ENCODE measurements at regions not wholly inside any gene's neighbourhood (a gene's known extent, or its start where the extent isn't known, plus 50 kb on each side); places are given as distances from the start of the nearest gene placed in this dataset.

DNA sequence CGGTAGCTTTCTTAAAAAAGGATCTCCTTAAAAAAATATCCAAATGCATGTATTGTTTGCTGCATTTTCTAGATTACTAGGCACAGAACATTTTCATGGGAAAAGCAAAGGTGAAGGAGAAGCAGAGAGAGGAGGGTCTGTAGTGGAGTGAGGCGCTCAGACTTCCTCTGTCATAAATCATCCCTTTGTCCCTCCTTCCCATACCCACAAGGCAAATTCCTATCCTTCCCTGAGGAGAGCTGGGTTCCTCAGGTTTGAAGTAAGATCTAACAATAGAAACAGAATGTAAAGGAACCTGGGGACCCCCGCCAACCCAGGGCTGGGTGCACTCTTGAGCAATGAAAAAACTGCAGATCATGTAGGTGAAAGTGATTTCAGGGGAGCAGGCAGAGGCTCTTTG lies 149.2 kb upstream of the ANKH start:
- H3K36me3 ChIP-seq (ENCODE audit: low read depth, low read length) = no peaks in the 10 kb centered on the region
- H3K9me3 ChIP-seq (ENCODE audit: low read length) = no peaks in the 10 kb centered on the region
- TF ChIP-seq EZH2 (IDR thresholded peaks at IDR 0.05; ENCODE audit: low read length, unreplicated experiment) = no peak
- TF ChIP-seq CTCF (conservative IDR thresholded peaks at IDR 0.05; ENCODE audit: low read depth, low read length) = no peak
- TF ChIP-seq EZH2phosphoT487 (IDR thresholded peaks at IDR 0.05; ENCODE audit: borderline replicate concordance, low read length) = no peak
- ChIA-PET CTCF (no interaction called here), POLR2A (ENCODE audit: unreplicated experiment) (no interaction called here)
- no peaks in the 10 kb centered on the region for H4K20me1 ChIP-seq (ENCODE audit: low read length)
- peaks cover 7% of the 10 kb centered on the region for H3K4me1 ChIP-seq (ENCODE audit: insufficient read depth, low read length)
- H3K79me2 ChIP-seq (ENCODE audit: low read length) = no peaks in the 10 kb centered on the region
- no peak overlapping the region for H3K9ac ChIP-seq (ENCODE audit: low read length)
- no peak for ATAC-seq
- H3K27me3 ChIP-seq (ENCODE audit: low read length) = no peaks in the 10 kb centered on the region
- H3K4me3 ChIP-seq (ENCODE audit: low read length) = no peak overlapping the region
- H3F3A ChIP-seq (ENCODE audit: low read length, unreplicated experiment) = no peaks in the 10 kb centered on the region
- BruUV-seq (replicated peaks) = no TSS peak
- H2AFZ ChIP-seq (ENCODE audit: low read length) = no peak overlapping the region
- DNase-seq = no peak
- intact Hi-C loops (cut with micrococcal nuclease) = no loop called here
- no peaks in the 10 kb centered on the region for H3K9me2 ChIP-seq (replicated peaks; ENCODE audit: low read length)
- H3K4me2 ChIP-seq (ENCODE audit: low read length) = no peak overlapping the region
- no peak overlapping the region for H3K27ac ChIP-seq (ENCODE audit: low read length)

DNA sequence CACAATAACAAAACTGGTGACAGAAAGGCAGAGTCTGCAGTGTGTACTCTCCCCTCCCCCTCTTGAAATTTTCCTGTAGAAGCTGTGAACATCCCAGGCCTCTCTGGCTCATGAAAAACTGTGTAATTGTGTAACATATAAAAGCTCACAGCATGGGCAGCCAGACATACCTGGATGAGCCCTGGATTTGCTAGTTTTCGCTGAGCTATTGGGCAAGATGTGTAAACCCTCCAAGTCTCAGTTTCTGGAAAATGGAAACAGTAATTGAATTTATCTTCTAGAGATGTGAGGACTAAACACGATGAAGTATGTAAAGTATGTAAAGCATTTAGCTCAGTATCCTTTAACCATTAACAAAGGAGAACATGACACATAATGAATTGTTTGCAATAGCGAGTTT lies 143.2 kb upstream of the ANKH start:
- Histone ChIP-seq H4K20me1 (ENCODE audit: low read length) (no peaks in the 10 kb centered on the region), H3F3A (ENCODE audit: low read length, unreplicated experiment) (no peaks in the 10 kb centered on the region), H3K9me2 (replicated peaks; ENCODE audit: low read length) (no peaks in the 10 kb centered on the region), H3K4me2 (ENCODE audit: low read length) (no peak overlapping the region), H3K79me2 (ENCODE audit: low read length) (no peaks in the 10 kb centered on the region), H3K27ac (ENCODE audit: low read length) (no peak overlapping the region), H3K4me3 (ENCODE audit: low read length) (no peak overlapping the region), H3K4me1 (ENCODE audit: insufficient read depth, low read length) (peaks cover under 1% of the 10 kb centered on the region), H3K36me3 (ENCODE audit: low read depth, low read length) (no peaks in the 10 kb centered on the region), H3K9me3 (ENCODE audit: low read length) (no peaks in the 10 kb centered on the region), H3K27me3 (ENCODE audit: low read length) (no peaks in the 10 kb centered on the region), H3K9ac (ENCODE audit: low read length) (no peak overlapping the region), H2AFZ (ENCODE audit: low read length) (no peak overlapping the region)
- TF ChIP-seq EZH2phosphoT487 (IDR thresholded peaks at IDR 0.05; ENCODE audit: borderline replicate concordance, low read length) (no peak), EZH2 (IDR thresholded peaks at IDR 0.05; ENCODE audit: low read length, unreplicated experiment) (no peak), CTCF (conservative IDR thresholded peaks at IDR 0.05; ENCODE audit: low read depth, low read length) (no peak)
- ChIA-PET POLR2A (ENCODE audit: unreplicated experiment) (no interaction called here), CTCF (interaction anchor here (0.5 kb wide), 2 partner anchors 991 to 1027 kb away, joined by 3 to 9 read pairs; no protein-coding TSS in a partner anchor)
- intact Hi-C loops (cut with micrococcal nuclease) = loop anchor here (1.0 kb wide), 1 partner anchor 330 kb away; no protein-coding TSS in a partner anchor
- DNase-seq = no peak
- no peak for ATAC-seq
- no TSS peak for BruUV-seq (replicated peaks)

GRCh38 chr5:15013654-15014463 lies 142.3 kb upstream of the ANKH start:
- H3K9ac ChIP-seq (ENCODE audit: low read length) = no peak overlapping the region
- ChIA-PET POLR2A (ENCODE audit: unreplicated experiment) (no interaction called here), CTCF (interaction anchor here (0.6 kb wide), 1 partner anchor 306 kb away, joined by 3 read pairs; no protein-coding TSS in a partner anchor)
- peak; percentile 80 for ATAC-seq
- no peaks in the 10 kb centered on the region for H4K20me1 ChIP-seq (ENCODE audit: low read length)
- no peaks in the 10 kb centered on the region for H3K79me2 ChIP-seq (ENCODE audit: low read length)
- peak; percentile 93 for DNase-seq
- H3K27ac ChIP-seq (ENCODE audit: low read length) = no peak overlapping the region
- H3K4me3 ChIP-seq (ENCODE audit: low read length) = no peak overlapping the region
- H3K27me3 ChIP-seq (ENCODE audit: low read length) = no peaks in the 10 kb centered on the region
- H3F3A ChIP-seq (ENCODE audit: low read length, unreplicated experiment) = peaks cover 3% of the 10 kb centered on the region
- TF ChIP-seq CTCF (conservative IDR thresholded peaks at IDR 0.05; ENCODE audit: low read depth, low read length) (peak; percentile 89), EZH2 (IDR thresholded peaks at IDR 0.05; ENCODE audit: low read length, unreplicated experiment) (no peak)
- BruUV-seq (replicated peaks) = no TSS peak
- intact Hi-C loops (cut with micrococcal nuclease) = loop anchor here (1.0 kb wide), 1 partner anchor 329 kb away; no protein-coding TSS in a partner anchor
- no peak overlapping the region for H3K4me2 ChIP-seq (ENCODE audit: low read length)
- peaks cover 10% of the 10 kb centered on the region for H3K4me1 ChIP-seq (ENCODE audit: insufficient read depth, low read length)
- H3K9me2 ChIP-seq (replicated peaks; ENCODE audit: low read length) = no peaks in the 10 kb centered on the region
- H3K36me3 ChIP-seq (ENCODE audit: low read depth, low read length) = no peaks in the 10 kb centered on the region
- H2AFZ ChIP-seq (ENCODE audit: low read length) = no peak overlapping the region
- H3K9me3 ChIP-seq (ENCODE audit: low read length) = no peaks in the 10 kb centered on the region

Measured in PC-3 (cell line).